DOHH2 (cell line): ENCODE measurements at regions not wholly inside any gene's neighbourhood (a gene's known extent, or its start where the extent isn't known, plus 50 kb on each side); places are given as distances from the start of the nearest gene placed in this dataset.

Source experiments
- H3F3A ChIP-seq: fragments of 200-600 bp; sonication (generic), shearing (Covaris generic); 2 replicates; pipeline ENCODE4 v1.6.0; 2016; ENCODE audit warnings: antibody characterized with exemption, mild to moderate bottlenecking; ENCODE audit not compliant: control insufficient read depth, insufficient read depth
- H3K27ac ChIP-seq: fragments of 200-600 bp; sonication (generic); 2 replicates; pipeline ENCODE4 v1.5.1; 2014; ENCODE audit warnings: low read depth, mild to moderate bottlenecking, low read length, moderate library complexity
- H3K27me3 ChIP-seq: fragments of 200-600 bp; sonication (generic); 2 replicates; pipeline ENCODE4 v1.6.1; 2014; ENCODE audit warnings: mild to moderate bottlenecking, low read length, mixed read lengths; ENCODE audit not compliant: control insufficient read depth
- H3K36me3 ChIP-seq: fragments of 200-600 bp; sonication (generic); 2 replicates; pipeline ENCODE4 v1.6.1; 2014; ENCODE audit warnings: mild to moderate bottlenecking, low read length, moderate library complexity, mixed read lengths; ENCODE audit not compliant: control insufficient read depth
- H3K4me1 ChIP-seq: fragments of 200-600 bp; sonication (generic); 2 replicates; pipeline ENCODE4 v1.6.1; 2014; ENCODE audit warnings: mild to moderate bottlenecking, low read length, mixed read lengths; ENCODE audit not compliant: control insufficient read depth
- H3K4me2 ChIP-seq: fragments of 200-600 bp; sonication (generic); 2 replicates; pipeline ENCODE4 v1.6.0; 2014; ENCODE audit warnings: mild to moderate bottlenecking, low read length, moderate library complexity
- H3K4me3 ChIP-seq: fragments of 200-600 bp; sonication (generic); 2 replicates; pipeline ENCODE4 v1.5.1; 2014; ENCODE audit warnings: mild to moderate bottlenecking, low read length, mixed read lengths
- H3K79me2 ChIP-seq: fragments of 200-600 bp; sonication (generic); 2 replicates; pipeline ENCODE4 v1.6.1; 2014; ENCODE audit warnings: mild to moderate bottlenecking, low read length, mixed read lengths; ENCODE audit not compliant: control insufficient read depth
- H3K9me2 ChIP-seq: fragments of 200-600 bp; sonication (generic); replicated peaks from 2 replicates; pipeline ENCODE4 v1.6.1; 2014; ENCODE audit warnings: mild to moderate bottlenecking, low read length, mixed read lengths; ENCODE audit not compliant: control insufficient read depth
- H3K9me3 ChIP-seq: fragments of 200-600 bp; sonication (generic); 2 replicates; pipeline ENCODE4 v1.6.1; 2014; ENCODE audit warnings: antibody characterized with exemption, low read length, mixed read lengths; ENCODE audit not compliant: control insufficient read depth, insufficient read depth
- H4K20me1 ChIP-seq: fragments of 200-600 bp; sonication (generic); 2 replicates; pipeline ENCODE4 v1.6.0; 2014; ENCODE audit warnings: low read depth, mild to moderate bottlenecking, antibody characterized with exemption, low read length, moderate library complexity; ENCODE audit not compliant: control insufficient read depth, insufficient read depth
- CTCF ChIP-seq: fragments of 200-600 bp; sonication (generic); IDR thresholded peaks from one replicate; pipeline ENCODE4 v1.5.1; 2014; ENCODE audit warnings: antibody characterized with exemption, mild to moderate bottlenecking, low read depth, low read length; ENCODE audit not compliant: poor library complexity, severe bottlenecking
- EZH2phosphoT487 ChIP-seq: fragments of 200-600 bp; sonication (generic); IDR thresholded peaks from 2 replicates; pipeline ENCODE4 v1.6.1; 2017; ENCODE audit warnings: borderline replicate concordance, mild to moderate bottlenecking, antibody characterized with exemption, low read length, moderate library complexity, mixed read lengths

- H3K9me3 ChIP-seq, result peaks cover 4% of the 10 kb centered on the region; the same call in 1 of the 2 replicates
- H3K36me3 ChIP-seq, result no peaks in the 10 kb centered on the region
- no peaks in the 10 kb centered on the region for H4K20me1 ChIP-seq
- no peaks in the 10 kb centered on the region for H3K79me2 ChIP-seq
- H3K27ac ChIP-seq, result no peak overlapping the region
- TF ChIP-seq EZH2phosphoT487 (no peak), CTCF (no peak)
- no peak overlapping the region for H3K4me2 ChIP-seq
- no peaks in the 10 kb centered on the region for H3K4me1 ChIP-seq
- no peak overlapping the region for H3K4me3 ChIP-seq
- H3F3A ChIP-seq, result no peaks in the 10 kb centered on the region
- H3K27me3 ChIP-seq, result no peaks in the 10 kb centered on the region
- no peaks in the 10 kb centered on the region for H3K9me2 ChIP-seq
Measured at GRCh38 chr7:152998420-152998819, 238.9 kb downstream of the ACTR3B start.

DNA sequence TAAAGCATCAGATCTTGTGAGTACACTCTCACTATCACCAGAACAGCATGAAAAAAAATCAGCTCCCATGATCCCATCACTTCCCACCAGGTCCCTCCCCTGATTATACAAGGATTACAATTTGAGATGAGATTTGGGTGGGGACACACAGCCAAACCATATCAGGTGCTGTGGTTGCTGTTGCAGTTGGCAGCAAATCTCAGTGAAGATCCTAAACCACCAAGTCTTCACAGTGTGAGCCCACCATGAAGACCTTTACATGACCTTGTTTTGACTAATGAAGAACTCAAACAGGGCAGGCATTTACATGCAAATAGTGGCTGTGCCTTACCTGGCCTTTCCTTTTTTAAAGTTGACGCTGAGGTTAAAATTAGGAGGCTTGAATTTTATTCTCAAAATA lies 242.6 kb downstream of the ACTR3B start:
- TF ChIP-seq CTCF (no peak), EZH2phosphoT487 (no peak)
- no peaks in the 10 kb centered on the region for H3K9me2 ChIP-seq

GRCh38 chr7:153002572-153002971 lies 243.0 kb downstream of the ACTR3B start:
- Histone ChIP-seq H3K79me2 (no peaks in the 10 kb centered on the region), H3F3A (no peaks in the 10 kb centered on the region), H3K9me3 (peaks cover 4% of the 10 kb centered on the region; the same call in 1 of the 2 replicates), H3K27me3 (no peaks in the 10 kb centered on the region), H4K20me1 (no peaks in the 10 kb centered on the region), H3K4me3 (no peak overlapping the region), H3K4me2 (no peak overlapping the region), H3K4me1 (no peaks in the 10 kb centered on the region), H3K36me3 (no peaks in the 10 kb centered on the region), H3K27ac (no peak overlapping the region), H3K9me2 (no peaks in the 10 kb centered on the region)
- no peak for TF ChIP-seq EZH2phosphoT487
- no peak for TF ChIP-seq CTCF

More for the DNA sequence above, 242.6 kb downstream of the ACTR3B start:
- Histone ChIP-seq H3K4me2 (no peak overlapping the region), H3K36me3 (no peaks in the 10 kb centered on the region), H3F3A (no peaks in the 10 kb centered on the region), H3K4me1 (no peaks in the 10 kb centered on the region), H3K4me3 (no peak overlapping the region), H3K27ac (no peak overlapping the region), H4K20me1 (no peaks in the 10 kb centered on the region), H3K79me2 (no peaks in the 10 kb centered on the region), H3K9me3 (peaks cover 4% of the 10 kb centered on the region; the same call in 1 of the 2 replicates), H3K27me3 (no peaks in the 10 kb centered on the region)
